SK-N-SH treated with all-trans-retinoic acid at 6 μM for 48 hours (cell line): ENCODE measurements at regions not wholly inside any gene's neighbourhood (a gene's known extent, or its start where the extent isn't known, plus 50 kb on each side); places are given as distances from the start of the nearest gene placed in this dataset.

Source experiments
- ATAC-seq: fragments of 200-7000 bp; cut with Tn5 transposase; 3 replicates; pipeline ENCODE4 v1.9.1; 2020; ENCODE audit warnings: mild to moderate bottlenecking, moderate library complexity
- BACH2 ChIP-seq: fragments of 250-450 bp; sonication (Bioruptor Pico); IDR thresholded peaks from 2 replicates; pipeline ENCODE4 v1.9.0; 2021; ENCODE audit warnings: mild to moderate bottlenecking, borderline replicate concordance
- CSDC2 ChIP-seq: fragments of 250-450 bp; sonication (Bioruptor Pico); IDR thresholded peaks from 2 replicates; pipeline ENCODE4 v1.5.0; 2020; ENCODE audit warnings: mild to moderate bottlenecking, moderate library complexity
- CSRNP3 ChIP-seq: fragments of 250-450 bp; sonication (Bioruptor Pico); IDR thresholded peaks from 2 replicates; pipeline ENCODE4 v1.5.1; 2021; ENCODE audit warnings: mild to moderate bottlenecking, moderate library complexity
- ESRRG ChIP-seq: fragments of 250-450 bp; sonication (Bioruptor Pico); IDR thresholded peaks from 2 replicates; pipeline ENCODE4 v1.6.1; 2021; ENCODE audit warnings: mild to moderate bottlenecking
- GLIS3 ChIP-seq: fragments of 250-450 bp; sonication (Bioruptor Pico); IDR thresholded peaks from 2 replicates; pipeline ENCODE4 v1.5.0; 2020; ENCODE audit warnings: mild to moderate bottlenecking, moderate library complexity
- ISL1 ChIP-seq: fragments of 250-450 bp; sonication (Bioruptor Pico); IDR thresholded peaks from 2 replicates; pipeline ENCODE4 v2.1.2; 2022; ENCODE audit warnings: mild to moderate bottlenecking, moderate library complexity
- PATZ1 ChIP-seq: fragments of 250-450 bp; sonication (Bioruptor Pico); IDR thresholded peaks from 2 replicates; pipeline ENCODE4 v1.8.0; 2020; ENCODE audit warnings: mild to moderate bottlenecking, moderate library complexity, borderline replicate concordance
- RARB ChIP-seq: fragments of 250-450 bp; sonication (Bioruptor Pico); IDR thresholded peaks from 2 replicates; pipeline ENCODE4 v1.8.0; 2021; ENCODE audit warnings: mild to moderate bottlenecking, moderate library complexity
- SNAI2 ChIP-seq: fragments of 250-450 bp; sonication (Bioruptor Pico); IDR thresholded peaks from 2 replicates; pipeline ENCODE4 v1.5.0; 2020; ENCODE audit warnings: mild to moderate bottlenecking, moderate library complexity
- TCF4 ChIP-seq: fragments of 250-450 bp; sonication (Bioruptor Pico); IDR thresholded peaks from 2 replicates; pipeline ENCODE4 v1.8.0; 2021; ENCODE audit warnings: mild to moderate bottlenecking, moderate library complexity, borderline replicate concordance
- TOX ChIP-seq: fragments of 250-450 bp; sonication (Bioruptor Pico); IDR thresholded peaks from 2 replicates; pipeline ENCODE4 v1.8.0; 2021; ENCODE audit warnings: mild to moderate bottlenecking, moderate library complexity, borderline replicate concordance
- ZC3H10 ChIP-seq: fragments of 250-450 bp; sonication (Bioruptor Pico); IDR thresholded peaks from 2 replicates; pipeline ENCODE4 v1.5.1; 2021; ENCODE audit warnings: mild to moderate bottlenecking, moderate library complexity
- ZFP3 ChIP-seq: fragments of 250-450 bp; sonication (Bioruptor Pico); IDR thresholded peaks from 2 replicates; pipeline ENCODE4 v1.5.0; 2020; ENCODE audit warnings: mild to moderate bottlenecking, moderate library complexity
- ZFP30 ChIP-seq: fragments of 450-650 bp; formaldehyde crosslinking; IDR thresholded peaks from 2 replicates; pipeline ENCODE4 v1.5.0; 2022; ENCODE audit warnings: mild to moderate bottlenecking, moderate library complexity
- ZNF565 ChIP-seq: fragments of 450-650 bp; formaldehyde crosslinking; conservative IDR thresholded peaks from 2 replicates; pipeline ENCODE4 v1.5.0; 2020; ENCODE audit warnings: low read depth, mild to moderate bottlenecking, moderate library complexity
- TF ChIP-seq, protein P1 (sequence below): fragments of 250-450 bp; sonication (Bioruptor Pico); IDR thresholded peaks from 2 replicates; pipeline ENCODE4 v1.5.1; 2020; ENCODE audit warnings: low read depth, mild to moderate bottlenecking, moderate library complexity
- TF ChIP-seq, protein P2 (sequence below): fragments of 250-450 bp; sonication (Bioruptor Pico); IDR thresholded peaks from 2 replicates; pipeline ENCODE4 v1.5.0; 2020; ENCODE audit warnings: mild to moderate bottlenecking, moderate library complexity

GRCh38 chr9:30714389-30714788 lies 1670.1 kb upstream of the ACO1 start:
- TF ChIP-seq ZFP3 (no peak), ZNF565 (CRISPR knock-in tag) (no peak), CSRNP3 (CRISPR knock-in tag) (no peak), GLIS3 (CRISPR knock-in tag) (no peak), PATZ1 (CRISPR knock-in tag) (no peak), ZFP30 (no peak), CSDC2 (CRISPR knock-in tag) (no peak), TOX (CRISPR knock-in tag) (no peak), TCF4 (no peak)
- TF ChIP-seq, protein P1, sequence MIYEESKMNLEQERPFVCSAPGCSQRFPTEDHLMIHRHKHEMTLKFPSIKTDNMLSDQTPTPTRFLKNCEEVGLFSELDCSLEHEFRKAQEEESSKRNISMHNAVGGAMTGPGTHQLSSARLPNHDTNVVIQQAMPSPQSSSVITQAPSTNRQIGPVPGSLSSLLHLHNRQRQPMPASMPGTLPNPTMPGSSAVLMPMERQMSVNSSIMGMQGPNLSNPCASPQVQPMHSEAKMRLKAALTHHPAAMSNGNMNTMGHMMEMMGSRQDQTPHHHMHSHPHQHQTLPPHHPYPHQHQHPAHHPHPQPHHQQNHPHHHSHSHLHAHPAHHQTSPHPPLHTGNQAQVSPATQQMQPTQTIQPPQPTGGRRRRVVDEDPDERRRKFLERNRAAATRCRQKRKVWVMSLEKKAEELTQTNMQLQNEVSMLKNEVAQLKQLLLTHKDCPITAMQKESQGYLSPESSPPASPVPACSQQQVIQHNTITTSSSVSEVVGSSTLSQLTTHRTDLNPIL (CRISPR knock-in tag), result no peak
- ATAC-seq, result no peak

DNA sequence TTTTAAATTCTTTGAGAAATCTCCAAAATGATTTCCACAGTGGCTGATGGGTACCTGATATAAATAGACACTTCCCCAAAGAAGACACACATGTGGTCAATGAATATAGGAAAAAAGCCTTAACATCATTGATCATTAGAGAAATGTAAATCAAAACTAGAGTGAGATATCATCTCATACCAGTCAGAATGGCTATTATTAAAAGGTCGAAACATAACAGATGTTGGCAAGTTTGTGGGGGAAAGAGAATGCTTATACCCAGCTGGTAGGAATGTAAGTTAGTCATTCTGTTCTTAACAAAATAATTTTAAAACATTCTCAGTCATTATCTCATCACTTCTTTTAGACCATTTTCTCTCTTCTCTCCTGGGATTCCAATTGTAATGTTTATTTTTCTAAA lies 1666.0 kb upstream of the ACO1 start:
- TF ChIP-seq ISL1 (CRISPR knock-in tag) (peak; percentile 18; the same call in 1 of the 2 replicates), PATZ1 (CRISPR knock-in tag) (no peak)
- TF ChIP-seq, all 23 proteins: peak for 1
- peak; percentile 35; the same call in 1 of the 3 replicates for ATAC-seq

DNA sequence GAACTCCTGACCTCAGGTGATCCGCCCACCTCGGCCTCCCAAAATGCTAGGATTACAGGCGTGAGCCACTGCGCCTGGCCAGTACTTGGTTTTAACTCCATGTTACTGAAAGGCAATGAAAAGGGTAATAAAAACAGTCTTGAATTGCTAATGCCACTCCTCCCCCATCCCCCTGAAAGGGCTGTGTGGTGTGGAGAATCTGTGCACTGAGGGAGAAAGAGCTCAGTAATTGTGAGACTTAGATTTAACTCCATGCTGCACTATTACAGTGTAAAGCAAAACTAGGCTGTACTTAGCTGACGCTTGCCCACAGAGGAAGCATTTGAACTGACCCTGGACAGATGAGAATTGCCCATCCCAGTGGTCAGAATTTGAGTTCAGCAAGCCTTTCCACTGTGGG lies 1662.4 kb upstream of the ACO1 start:
- TF ChIP-seq ZC3H10 (CRISPR knock-in tag), result no peak
- TF ChIP-seq CSRNP3 (CRISPR knock-in tag), result no peak
- TF ChIP-seq ZFP30, result no peak
- no peak for TF ChIP-seq CSDC2 (CRISPR knock-in tag)
- TF ChIP-seq GLIS3 (CRISPR knock-in tag), result no peak
- TF ChIP-seq RARB (CRISPR knock-in tag), result no peak
- ATAC-seq, result no peak

GRCh38 chr9:30723656-30724055 lies 1660.8 kb upstream of the ACO1 start:
- TF ChIP-seq ESRRG (CRISPR knock-in tag), result no peak
- TF ChIP-seq TCF4, result no peak
- no peak for TF ChIP-seq CSDC2 (CRISPR knock-in tag)
- TF ChIP-seq SNAI2 (CRISPR knock-in tag), result no peak
- ATAC-seq, result no peak; the same call in 2 of the 3 replicates

GRCh38 chr9:30732060-30732459 lies 1652.4 kb upstream of the ACO1 start:
- TF ChIP-seq, protein P2, sequence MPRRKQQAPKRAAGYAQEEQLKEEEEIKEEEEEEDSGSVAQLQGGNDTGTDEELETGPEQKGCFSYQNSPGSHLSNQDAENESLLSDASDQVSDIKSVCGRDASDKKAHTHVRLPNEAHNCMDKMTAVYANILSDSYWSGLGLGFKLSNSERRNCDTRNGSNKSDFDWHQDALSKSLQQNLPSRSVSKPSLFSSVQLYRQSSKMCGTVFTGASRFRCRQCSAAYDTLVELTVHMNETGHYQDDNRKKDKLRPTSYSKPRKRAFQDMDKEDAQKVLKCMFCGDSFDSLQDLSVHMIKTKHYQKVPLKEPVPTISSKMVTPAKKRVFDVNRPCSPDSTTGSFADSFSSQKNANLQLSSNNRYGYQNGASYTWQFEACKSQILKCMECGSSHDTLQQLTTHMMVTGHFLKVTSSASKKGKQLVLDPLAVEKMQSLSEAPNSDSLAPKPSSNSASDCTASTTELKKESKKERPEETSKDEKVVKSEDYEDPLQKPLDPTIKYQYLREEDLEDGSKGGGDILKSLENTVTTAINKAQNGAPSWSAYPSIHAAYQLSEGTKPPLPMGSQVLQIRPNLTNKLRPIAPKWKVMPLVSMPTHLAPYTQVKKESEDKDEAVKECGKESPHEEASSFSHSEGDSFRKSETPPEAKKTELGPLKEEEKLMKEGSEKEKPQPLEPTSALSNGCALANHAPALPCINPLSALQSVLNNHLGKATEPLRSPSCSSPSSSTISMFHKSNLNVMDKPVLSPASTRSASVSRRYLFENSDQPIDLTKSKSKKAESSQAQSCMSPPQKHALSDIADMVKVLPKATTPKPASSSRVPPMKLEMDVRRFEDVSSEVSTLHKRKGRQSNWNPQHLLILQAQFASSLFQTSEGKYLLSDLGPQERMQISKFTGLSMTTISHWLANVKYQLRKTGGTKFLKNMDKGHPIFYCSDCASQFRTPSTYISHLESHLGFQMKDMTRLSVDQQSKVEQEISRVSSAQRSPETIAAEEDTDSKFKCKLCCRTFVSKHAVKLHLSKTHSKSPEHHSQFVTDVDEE (CRISPR knock-in tag), result no peak
- no peak for TF ChIP-seq TOX (CRISPR knock-in tag)
- no peak for TF ChIP-seq PATZ1 (CRISPR knock-in tag)
- TF ChIP-seq ZFP3, result no peak
- TF ChIP-seq BACH2 (CRISPR knock-in tag), result no peak
- TF ChIP-seq ZNF565 (CRISPR knock-in tag), result no peak
- TF ChIP-seq, protein P1 (CRISPR knock-in tag), result no peak
- no peak for TF ChIP-seq RARB (CRISPR knock-in tag)
- ATAC-seq, result no peak
